GM12864 (cell line): ENCODE measurements at regions not wholly inside any gene's neighbourhood (a gene's known extent, or its start where the extent isn't known, plus 50 kb on each side); places are given as distances from the start of the nearest gene placed in this dataset.
"Not testable (repeated sequence)": the region's sequence is repeated elsewhere in the genome, so short reads cannot be mapped to it uniquely, and the experiment has no call there.

Source experiments
- DNase-seq: peaks from one replicate; pipeline ENCODE4 v3.0.0-alpha.2; 2011; ENCODE audit warnings: low read depth
- H3K4me3 ChIP-seq: 2 replicates; pipeline ENCODE4 v1.5.1; 2011; ENCODE audit warnings: mild to moderate bottlenecking, low read depth, low read length, control low read depth
- CTCF ChIP-seq: IDR thresholded peaks from 2 replicates; pipeline ENCODE4 v1.5.1; 2011; ENCODE audit warnings: low read depth, mild to moderate bottlenecking, moderate library complexity, low read length, control low read depth, inconsistent platforms; ENCODE audit errors: missing control alignments

GRCh38 chr5:96321345-96321744 lies 111.7 kb downstream of the PCSK1 start:
- DNase-seq = no peak
- no peak overlapping the region for H3K4me3 ChIP-seq
- no peak for TF ChIP-seq CTCF

- H3K4me3 ChIP-seq = no peak overlapping the region
- no peak for DNase-seq
- TF ChIP-seq CTCF = no peak
Measured at GRCh38 chr5:96320797-96321196, 112.3 kb downstream of the PCSK1 start.

GRCh38 chr5:96319981-96320739 lies 112.9 kb downstream of the PCSK1 start:
- H3K4me3 ChIP-seq, DNase-seq: not testable (repeated sequence)

- DNase-seq = no peak
- H3K4me3 ChIP-seq = no peak overlapping the region
- TF ChIP-seq CTCF = no peak
Measured at GRCh38 chr5:96318569-96319110, 114.4 kb downstream of the PCSK1 start.

- DNase-seq = no peak
- no peak overlapping the region for H3K4me3 ChIP-seq
- no peak for TF ChIP-seq CTCF
Measured at GRCh38 chr5:96317945-96318344, 115.1 kb downstream of the PCSK1 start.

GRCh38 chr5:96316487-96316886 lies 116.6 kb downstream of the PCSK1 start:
- DNase-seq = no peak
- no peak for TF ChIP-seq CTCF
- no peak overlapping the region for H3K4me3 ChIP-seq

- DNase-seq = no peak
- H3K4me3 ChIP-seq = no peak overlapping the region
- TF ChIP-seq CTCF = no peak
Measured at GRCh38 chr5:96316017-96316416, 117.0 kb downstream of the PCSK1 start.
